ENCODE measurements at regions not wholly inside any gene's neighbourhood (a gene's known extent, or its start where the extent isn't known, plus 50 kb on each side); places are given as distances from the start of the nearest gene placed in this dataset.

GRCh38 chr2:30349691-30350090, 97.4 kb upstream of the LCLAT1 start:
- Mint-ChIP-seq H3K4me1 (peaks cover 16 to 21% of the 10 kb centered on the region in 2 experiments), H3K9me3 (no peaks in the 10 kb centered on the region), H3K36me3 (ENCODE audit: insufficient read depth in 1 of 3, low read depth in 3 of 3) (no peaks in the 10 kb centered on the region; a peak in 1 of 7 replicates), H3K4me3 (no peak overlapping the region), H3K27ac (no peak overlapping the region), H3K27me3 (ENCODE audit: low read depth) (peaks cover 2% of the 10 kb centered on the region; the same call in 1 of the 2 replicates)
- Histone ChIP-seq H3K27ac (ENCODE audit: insufficient read length, low read depth, low read length) (no peak overlapping the region), H3K23me2 (ENCODE audit: insufficient read length, low read depth, low read length, poor library complexity, severe bottlenecking) (no peaks in the 10 kb centered on the region), H4K91ac (ENCODE audit: insufficient read length, low read depth, low read length) (no peak overlapping the region), H3K9ac (ENCODE audit: extremely low read depth, insufficient read length, low read length) (no peak overlapping the region), H2BK12ac (ENCODE audit: insufficient read length, low read depth, low read length) (no peak overlapping the region), H2AK5ac (ENCODE audit: insufficient read length, low read length) (no peak overlapping the region), H2BK15ac (ENCODE audit: low read depth, low read length) (no peak overlapping the region), H3T11ph (ENCODE audit: low read length) (no peak overlapping the region), H2AFZ (ENCODE audit: low read length) (no peak overlapping the region), H4K8ac (replicated peaks; ENCODE audit: insufficient read length, low read depth, low read length) (no peak overlapping the region), H3K56ac (ENCODE audit: insufficient read length, low read depth, low read length) (no peak overlapping the region), H4K20me1 (ENCODE audit: control insufficient read depth, insufficient read depth, insufficient read length) (no peaks in the 10 kb centered on the region), H3K4me2 (ENCODE audit: insufficient read depth, insufficient read length, low read length) (no peak overlapping the region), H3K23ac (ENCODE audit: insufficient read length, low read depth, low read length) (no peak overlapping the region), H2BK5ac (ENCODE audit: insufficient read length, low read length) (no peak overlapping the region), H3K79me2 (ENCODE audit: insufficient read depth, low read length) (no peaks in the 10 kb centered on the region), H3K18ac (ENCODE audit: insufficient read length, low read depth, low read length) (no peak overlapping the region), H3K79me1 (ENCODE audit: insufficient read depth, low read depth, low read length, poor library complexity, severe bottlenecking) (no peaks in the 10 kb centered on the region), H3K9me3 (ENCODE audit: control insufficient read depth, low read depth, low read length) (no peaks in the 10 kb centered on the region), H3K4me1 (ENCODE audit: insufficient read depth, low read length) (no peaks in the 10 kb centered on the region), H3K4ac (ENCODE audit: low read depth, low read length) (no peak overlapping the region), H2BK20ac (ENCODE audit: low read depth, low read length, poor library complexity, severe bottlenecking) (no peak overlapping the region), H2BK120ac (ENCODE audit: low read depth, low read length, poor library complexity, severe bottlenecking) (no peak overlapping the region), H3K27me3 (ENCODE audit: insufficient read depth, low read length) (no peaks in the 10 kb centered on the region), H4K5ac (ENCODE audit: insufficient read length, low read depth, low read length) (no peak overlapping the region), H3K14ac (ENCODE audit: insufficient read depth, low read length) (no peak overlapping the region)
- no peak for TF ChIP-seq CTCF (conservative IDR thresholded peaks at IDR 0.05)
- no CpG with 5 or more reads among the region's 7 CpGs for WGBS (ENCODE audit: extremely low coverage, insufficient read length, low lambda C conversion rate)
- DNase-seq: no peak
